HCT116 (cell line): ENCODE measurements at regions not wholly inside any gene's neighbourhood (a gene's known extent, or its start where the extent isn't known, plus 50 kb on each side); places are given as distances from the start of the nearest gene placed in this dataset.

Experiments
- ATAC-seq: fragments of 200-7000 bp; cut with Tn5 transposase; 2 replicates; pipeline ENCODE4 v1.9.1; 2020; ENCODE audit warnings: mild to moderate bottlenecking, moderate library complexity
- BruUV-seq: library from RNA; stranded (reverse); fragments of 400-500 nt; replicated peaks from 2 replicates; lab custom pipeline; 2021; lab: Mats Ljungman, UMichigan
- CTCF ChIA-PET: fragments of 300-600 bp; sonication (Branson Sonifier 250); formaldehyde crosslinking; loops from one replicate; lab custom pipeline; 2021; ENCODE audit warnings: antibody characterized with exemption; lab: Charles Lee
- POLR2A ChIA-PET: fragments of 300-600, 350-600 bp; sonication (Branson Sonifier 250); formaldehyde crosslinking; loops from one replicate; lab custom pipeline; 2021; ENCODE audit warnings: antibody characterized with exemption; lab: Charles Lee
- RAD21 ChIA-PET, 2 experiments: fragments of 300-600 bp; sonication (Branson Sonifier 250); formaldehyde crosslinking; loops; one replicate each; lab custom pipeline; 2023; ENCODE audit warnings: low total read pairs in 2 of 2; ENCODE audit not compliant: uncharacterized antibody in 2 of 2, unreplicated experiment in 2 of 2, low non-redundant PET in 1 of 2; lab: Charles Lee
- DNase-seq: peaks from one replicate; pipeline ENCODE4 v3.0.0-alpha.2; 2010; ENCODE audit warnings: low read depth, low spot score
- H2AFZ ChIP-seq: fragments of 200-600 bp; shearing (Covaris generic), sonication (generic); 2 replicates; pipeline ENCODE4 v1.6.1; 2017; ENCODE audit warnings: low read depth, mixed run types, mixed read lengths, antibody characterized with exemption, low read length; ENCODE audit not compliant: poor library complexity, severe bottlenecking
- H3K27ac ChIP-seq: 2 replicates; pipeline ENCODE4 v1.5.1; 2012; ENCODE audit warnings: low read depth, low read length
- H3K27me3 ChIP-seq: fragments of 200-600 bp; sonication (generic); 2 replicates; pipeline ENCODE4 v1.6.1; 2016; ENCODE audit warnings: mixed run types, low read length, mixed read lengths; ENCODE audit not compliant: insufficient read depth
- H3K36me3 ChIP-seq, 2 experiments: fragments of 200-500 bp in 1 of 2; fragments of 200-600 bp in 1 of 2; sonication (Bioruptor generic) in 1 of 2; sonication (generic) in 1 of 2; 2 replicates each; pipeline versions ENCODE4 v1.5.1 to v1.6.1; 2014 to 2016; ENCODE audit warnings: low read length in 2 of 2, inconsistent platforms in 1 of 2, mixed read lengths in 1 of 2, mixed run types in 1 of 2; ENCODE audit not compliant: insufficient read depth in 2 of 2, control insufficient read depth in 1 of 2
- H3K4me1 ChIP-seq, 2 experiments: fragments of 200-600 bp in 1 of 2; sonication (generic) in 1 of 2; 2 replicates each; pipeline versions ENCODE4 v1.5.1 to v1.6.1; 2012 to 2017; ENCODE audit warnings: low read length in 2 of 2, inconsistent platforms in 1 of 2, mild to moderate bottlenecking in 1 of 2, mixed read lengths in 1 of 2, mixed run types in 1 of 2, moderate library complexity in 1 of 2; ENCODE audit not compliant: insufficient read depth in 2 of 2, control insufficient read depth in 1 of 2
- H3K4me2 ChIP-seq: fragments of 200-600 bp; sonication (generic); 2 replicates; pipeline ENCODE4 v1.6.1; 2017; ENCODE audit warnings: mixed run types, low read length, mixed read lengths
- H3K4me3 ChIP-seq, 2 experiments: fragments of 200-600 bp in 1 of 2; sonication (generic) in 1 of 2; replicated peaks in 1 of 2; 2 replicates each; pipeline ENCODE4 v1.5.1; 2011 to 2016; ENCODE audit warnings: low read length in 2 of 2, control low read depth in 1 of 2, low read depth in 1 of 2, mild to moderate bottlenecking in 1 of 2, mixed read lengths in 1 of 2, mixed run types in 1 of 2
- H3K79me2 ChIP-seq: fragments of 200-600 bp; sonication (generic); 2 replicates; pipeline ENCODE4 v1.6.1; 2017; ENCODE audit warnings: mild to moderate bottlenecking, mixed run types, low read length, moderate library complexity, mixed read lengths; ENCODE audit not compliant: insufficient read depth
- H3K9ac ChIP-seq: fragments of 200-600 bp; sonication (generic); 2 replicates; pipeline ENCODE4 v1.6.1; 2016; ENCODE audit warnings: low read length, mixed read lengths
- H3K9me2 ChIP-seq: fragments of 200-600 bp; sonication (generic), shearing (Covaris generic); 2 replicates; pipeline ENCODE4 v1.6.1; 2017; ENCODE audit warnings: mixed run types, mild to moderate bottlenecking, moderate library complexity; ENCODE audit not compliant: insufficient read depth
- H3K9me3 ChIP-seq, 2 experiments: fragments of 200-500 bp in 1 of 2; fragments of 200-600 bp in 1 of 2; sonication (Bioruptor generic) in 1 of 2; sonication (generic) in 1 of 2; 2 replicates each; pipeline ENCODE4 v1.6.1; 2014 to 2017; ENCODE audit warnings: low read length in 2 of 2, mixed read lengths in 2 of 2, inconsistent platforms in 1 of 2, low read depth in 1 of 2, mild to moderate bottlenecking in 1 of 2, mixed run types in 1 of 2, moderate library complexity in 1 of 2; ENCODE audit not compliant: control insufficient read depth in 1 of 2, insufficient read depth in 1 of 2
- H4K20me1 ChIP-seq: fragments of 200-600 bp; sonication (generic), shearing (Covaris generic); 2 replicates; pipeline ENCODE4 v1.6.1; 2017; ENCODE audit warnings: mixed run types, mild to moderate bottlenecking, moderate library complexity; ENCODE audit not compliant: insufficient read depth
- CBX3 ChIP-seq: IDR thresholded peaks from 2 replicates; pipeline ENCODE4 v1.6.1; 2012; ENCODE audit warnings: low read depth
- JUND ChIP-seq: IDR thresholded peaks from 2 replicates; pipeline ENCODE4 v1.6.1; 2012
- POLR2A ChIP-seq: IDR thresholded peaks from 2 replicates; pipeline ENCODE4 v1.7.0; 2011; ENCODE audit warnings: borderline replicate concordance; ENCODE audit not compliant: insufficient read depth, insufficient read length; ENCODE audit errors: extremely low read depth
- POLR2AphosphoS5 ChIP-seq: IDR thresholded peaks from 2 replicates; pipeline ENCODE4 v1.6.1; 2011; ENCODE audit warnings: mild to moderate bottlenecking, low read depth, low read length, moderate library complexity
- SIN3A ChIP-seq: IDR thresholded peaks from 2 replicates; pipeline ENCODE4 v1.6.1; 2012; ENCODE audit warnings: low read depth
- SP1 ChIP-seq: IDR thresholded peaks from 2 replicates; pipeline ENCODE4 v1.6.1; 2012; ENCODE audit warnings: low read depth
- SRF ChIP-seq: IDR thresholded peaks from 2 replicates; pipeline ENCODE4 v1.6.1; 2012; ENCODE audit warnings: low read depth
- YY1 ChIP-seq: IDR thresholded peaks from 2 replicates; pipeline ENCODE4 v1.6.1; 2011; ENCODE audit warnings: low read length, low read depth, moderate library complexity, mild to moderate bottlenecking; ENCODE audit not compliant: insufficient replicate concordance; ENCODE audit errors: extremely low read depth
- ZNF274 ChIP-seq: fragments of 200-500 bp; sonication (Bioruptor generic); IDR thresholded peaks from 2 replicates; pipeline ENCODE4 v1.6.1; 2014; ENCODE audit warnings: mild to moderate bottlenecking, low read depth, low read length, inconsistent platforms
- intact Hi-C: fragments of 100-400 bp; cut with micrococcal nuclease; formaldehyde crosslinking; loops from 2 replicates; pipeline ENCODE4 v1.10.0; 2022

DNA sequence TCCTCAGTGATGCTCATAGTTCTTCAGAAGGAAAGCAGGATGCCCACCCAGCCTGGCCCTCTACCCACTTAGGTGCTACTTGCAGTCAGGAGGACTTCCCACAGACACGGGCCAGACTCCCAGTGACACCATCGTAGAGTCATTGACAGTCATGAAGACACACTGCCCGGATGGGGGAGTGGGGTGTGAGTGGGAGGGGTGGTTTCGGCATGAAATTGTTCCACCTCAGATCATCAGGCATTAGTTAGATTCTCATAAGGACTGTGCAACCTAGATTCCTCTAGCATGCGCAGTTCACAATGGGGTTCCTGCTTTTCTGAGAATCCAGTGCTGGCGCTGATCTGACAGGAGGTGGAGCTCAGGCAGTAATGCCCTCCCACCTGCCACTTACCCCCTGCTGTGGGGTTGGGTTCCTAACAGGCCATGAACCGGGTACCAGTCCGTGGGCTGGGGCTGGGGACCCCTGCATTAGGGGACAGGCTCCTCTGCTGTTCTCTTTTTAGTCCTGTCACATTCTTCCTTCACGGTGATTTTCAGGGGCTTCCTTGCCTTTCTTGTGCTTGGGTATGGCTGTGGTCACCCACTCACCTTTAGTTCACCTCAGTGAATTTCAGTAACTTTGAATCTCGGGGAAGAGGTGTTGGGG is 88.2 kb upstream of the ANKRD55 start:
- no peak overlapping the region for H3K4me2 ChIP-seq
- no peaks in the 10 kb centered on the region for H3K27me3 ChIP-seq
- TF ChIP-seq ZNF274: no peak
- TF ChIP-seq SP1: no peak
- TF ChIP-seq YY1: no peak
- no peak for ATAC-seq
- ChIA-PET CTCF (no interaction called here), RAD21 (no interaction called here), POLR2A (no interaction called here)
- H3K79me2 ChIP-seq: no peaks in the 10 kb centered on the region
- H3K4me1 ChIP-seq: peaks cover 0 to 5% of the 10 kb centered on the region in 2 experiments; a peak in 2 of 4 replicates
- no peak overlapping the region for H3K4me3 ChIP-seq
- H3K9me3 ChIP-seq: no peaks in the 10 kb centered on the region
- DNase-seq: no peak
- no peaks in the 10 kb centered on the region for H3K36me3 ChIP-seq
- no peaks in the 10 kb centered on the region for H4K20me1 ChIP-seq
- intact Hi-C loops: no loop called here
- H3K9ac ChIP-seq: no peak overlapping the region
- H3K9me2 ChIP-seq: no peaks in the 10 kb centered on the region
- no peak overlapping the region for H2AFZ ChIP-seq
- BruUV-seq: no TSS peak
- H3K27ac ChIP-seq: no peak overlapping the region

DNA sequence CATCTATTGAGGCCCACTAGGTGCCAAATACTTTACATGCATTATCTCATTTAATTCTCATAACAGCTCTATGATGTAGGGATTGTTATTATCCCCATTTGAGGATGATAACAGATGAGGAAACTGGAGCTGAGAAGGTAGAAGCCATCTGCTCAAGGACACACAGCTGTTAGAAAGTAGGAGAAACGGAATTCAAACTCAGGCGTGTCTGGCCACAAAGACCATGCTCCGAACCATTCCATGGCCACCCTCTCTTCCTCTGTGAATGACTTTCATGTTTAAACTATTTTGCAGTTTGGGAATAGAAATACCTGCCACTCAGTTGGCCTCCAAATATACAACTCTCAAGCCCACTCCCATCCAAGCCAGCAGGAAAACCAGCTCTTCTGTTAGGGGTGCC is 87.6 kb upstream of the ANKRD55 start:
- no peak overlapping the region for H3K27ac ChIP-seq
- no peak overlapping the region for H3K9ac ChIP-seq
- CTCF ChIA-PET: no interaction called here
- intact Hi-C loops: no loop called here
- H3K27me3 ChIP-seq: no peaks in the 10 kb centered on the region
- no peaks in the 10 kb centered on the region for H3K9me3 ChIP-seq
- peaks cover 0 to 5% of the 10 kb centered on the region in 2 experiments; a peak in 2 of 4 replicates for H3K4me1 ChIP-seq
- no peak overlapping the region for H2AFZ ChIP-seq
- RAD21 ChIA-PET: no interaction called here
- H3K4me3 ChIP-seq: no peak overlapping the region
- no peak overlapping the region for H3K4me2 ChIP-seq
- POLR2A ChIA-PET: no interaction called here
- no peaks in the 10 kb centered on the region for H4K20me1 ChIP-seq
- H3K36me3 ChIP-seq: no peaks in the 10 kb centered on the region
- BruUV-seq: no TSS peak
- no peak for ATAC-seq
- TF ChIP-seq POLR2A: no peak
- TF ChIP-seq CBX3: no peak
- TF ChIP-seq JUND: no peak
- no peak for TF ChIP-seq SRF
- TF ChIP-seq POLR2AphosphoS5: no peak
- TF ChIP-seq SIN3A: no peak
- DNase-seq: no peak
- no peaks in the 10 kb centered on the region for H3K9me2 ChIP-seq
- H3K79me2 ChIP-seq: no peaks in the 10 kb centered on the region
